ENCODE measurements at regions not wholly inside any gene's neighbourhood (a gene's known extent, or its start where the extent isn't known, plus 50 kb on each side); places are given as distances from the start of the nearest gene placed in this dataset.

DNA sequence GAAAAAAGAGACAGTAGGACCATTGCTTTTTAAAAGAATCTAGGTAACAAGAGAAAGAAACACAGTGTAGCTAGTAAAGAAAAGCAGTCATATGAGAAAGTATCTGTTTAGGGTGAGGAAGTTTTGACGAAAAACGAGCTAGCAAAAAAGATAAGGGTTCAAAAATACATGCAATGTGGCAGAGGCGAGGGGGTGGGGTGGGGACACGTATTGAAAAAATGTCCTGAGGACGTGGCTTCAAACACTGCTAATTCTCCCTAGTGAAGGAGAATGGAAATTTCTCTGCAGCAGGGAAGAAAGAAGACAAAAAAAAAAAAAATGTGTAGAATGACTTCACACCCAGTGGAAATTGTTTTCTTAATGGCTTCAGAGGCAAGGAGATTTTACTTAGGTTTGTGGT, 856.4 kb upstream of the INTU start:
- Histone ChIP-seq H3K27ac (no peak overlapping the region), H3K4me1 (no peaks in the 10 kb centered on the region), H3K9me3 (no peaks in the 10 kb centered on the region), H3K4me3 (no peak overlapping the region), H3K27me3 (ENCODE audit: insufficient read depth in 3 of 3, low read length in 2 of 3) (no peaks in the 10 kb centered on the region), H3K36me3 (ENCODE audit: insufficient read depth in 1 of 2, low read depth in 1 of 2) (no peaks in the 10 kb centered on the region)
- ATAC-seq (no peak), DNase-seq (no peak)
- intact Hi-C loops (cut with DNase I) = no loop called here
- WGBS, 3 donors = 59 to 83% (median 72%) methylated on average over 5 of the region's 5 CpGs
- TF ChIP-seq, protein P1, sequence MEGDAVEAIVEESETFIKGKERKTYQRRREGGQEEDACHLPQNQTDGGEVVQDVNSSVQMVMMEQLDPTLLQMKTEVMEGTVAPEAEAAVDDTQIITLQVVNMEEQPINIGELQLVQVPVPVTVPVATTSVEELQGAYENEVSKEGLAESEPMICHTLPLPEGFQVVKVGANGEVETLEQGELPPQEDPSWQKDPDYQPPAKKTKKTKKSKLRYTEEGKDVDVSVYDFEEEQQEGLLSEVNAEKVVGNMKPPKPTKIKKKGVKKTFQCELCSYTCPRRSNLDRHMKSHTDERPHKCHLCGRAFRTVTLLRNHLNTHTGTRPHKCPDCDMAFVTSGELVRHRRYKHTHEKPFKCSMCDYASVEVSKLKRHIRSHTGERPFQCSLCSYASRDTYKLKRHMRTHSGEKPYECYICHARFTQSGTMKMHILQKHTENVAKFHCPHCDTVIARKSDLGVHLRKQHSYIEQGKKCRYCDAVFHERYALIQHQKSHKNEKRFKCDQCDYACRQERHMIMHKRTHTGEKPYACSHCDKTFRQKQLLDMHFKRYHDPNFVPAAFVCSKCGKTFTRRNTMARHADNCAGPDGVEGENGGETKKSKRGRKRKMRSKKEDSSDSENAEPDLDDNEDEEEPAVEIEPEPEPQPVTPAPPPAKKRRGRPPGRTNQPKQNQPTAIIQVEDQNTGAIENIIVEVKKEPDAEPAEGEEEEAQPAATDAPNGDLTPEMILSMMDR (IDR thresholded peaks at IDR 0.05) = no peak

DNA sequence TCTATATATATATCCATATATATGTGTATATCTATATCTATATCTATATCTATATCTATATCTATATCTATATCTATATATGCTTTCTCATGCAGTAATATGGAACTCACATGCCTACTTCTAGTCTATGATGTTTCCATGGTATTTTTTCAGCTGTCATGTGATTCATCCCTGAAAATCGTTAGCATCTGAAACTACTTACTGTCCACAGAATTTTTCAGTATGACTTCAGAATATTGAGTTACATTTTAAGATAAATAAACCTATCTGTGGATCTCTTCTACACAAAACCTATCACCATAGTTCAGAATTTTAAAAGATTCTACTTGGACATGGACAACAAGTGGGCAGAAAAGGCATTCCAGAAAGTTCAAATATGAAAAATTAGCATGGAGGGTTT, 855.1 kb upstream of the INTU start:
- Histone ChIP-seq H3K9me3 (no peaks in the 10 kb centered on the region), H3K4me3 (no peak overlapping the region), H3K4me1 (no peaks in the 10 kb centered on the region), H3K36me3 (ENCODE audit: insufficient read depth in 1 of 2, low read depth in 1 of 2) (no peaks in the 10 kb centered on the region), H3K27ac (no peak overlapping the region), H3K27me3 (ENCODE audit: insufficient read depth in 3 of 3, low read length in 2 of 3) (no peaks in the 10 kb centered on the region)
- DNase-seq (no peak), ATAC-seq (no peak)
- TF ChIP-seq, protein P1 (IDR thresholded peaks at IDR 0.05) = no peak
- WGBS, 3 donors = 30 to 51% (median 46%) methylated on average over 1 of the region's 1 CpG
- intact Hi-C loops (cut with DNase I) = no loop called here

DNA sequence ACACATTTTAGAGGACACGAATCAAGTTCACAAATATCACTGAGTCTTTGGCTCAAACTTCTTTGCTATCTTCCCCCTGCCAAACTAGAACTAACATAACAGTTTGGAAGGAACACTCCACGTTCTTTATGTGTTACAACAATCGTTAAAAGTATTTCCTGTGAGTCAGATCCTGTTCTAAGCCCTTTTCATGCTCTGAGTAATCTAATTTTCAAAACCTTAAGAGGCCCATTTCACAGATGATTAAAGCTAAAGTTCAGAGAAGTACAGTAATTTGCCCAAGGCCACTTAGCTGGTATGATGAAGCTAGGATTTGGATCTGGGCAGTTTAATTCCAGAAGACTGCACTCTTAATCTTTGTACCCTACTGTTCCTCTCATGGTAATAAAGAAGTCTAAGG, 854.4 kb upstream of the INTU start:
- no peaks in the 10 kb centered on the region for H3K9me3 ChIP-seq
- DNase-seq = no peak
- no peaks in the 10 kb centered on the region for H3K36me3 ChIP-seq (ENCODE audit: insufficient read depth in 1 of 2, low read depth in 1 of 2)
- intact Hi-C loops (cut with DNase I) = no loop called here
- no peak overlapping the region for H3K27ac ChIP-seq
- 15 to 26% (median 16%) methylated on average over 3 of the region's 3 CpGs for WGBS, 3 donors
- no peaks in the 10 kb centered on the region for H3K27me3 ChIP-seq (ENCODE audit: insufficient read depth in 3 of 3, low read length in 2 of 3)
- no peak overlapping the region for H3K4me3 ChIP-seq
- TF ChIP-seq, protein P1 (IDR thresholded peaks at IDR 0.05) = no peak
- no peak for ATAC-seq
- H3K4me1 ChIP-seq = no peaks in the 10 kb centered on the region

DNA sequence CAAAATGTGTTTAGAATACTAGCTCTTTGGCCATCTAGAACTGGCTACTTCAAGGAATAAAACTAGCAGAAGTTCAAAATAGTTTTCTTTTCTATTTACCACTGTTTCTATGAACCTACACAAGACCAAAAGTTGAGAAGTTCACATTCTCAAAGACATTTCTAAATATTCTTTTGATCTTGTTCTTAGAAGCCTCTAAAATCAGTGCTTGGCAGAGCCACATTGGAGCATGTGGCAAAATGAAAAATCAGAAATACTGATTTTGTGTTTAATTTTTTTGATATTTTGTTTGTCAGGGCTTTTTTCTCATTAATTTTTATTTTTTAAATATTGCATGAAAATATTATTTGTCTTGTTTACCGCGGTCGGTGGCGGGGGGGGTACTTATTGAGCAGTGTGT, 853.8 kb upstream of the INTU start:
- TF ChIP-seq, protein P1 (IDR thresholded peaks at IDR 0.05) = no peak
- Histone ChIP-seq H3K4me3 (no peak overlapping the region), H3K36me3 (ENCODE audit: insufficient read depth in 1 of 2, low read depth in 1 of 2) (no peaks in the 10 kb centered on the region), H3K27me3 (ENCODE audit: insufficient read depth in 3 of 3, low read length in 2 of 3) (no peaks in the 10 kb centered on the region), H3K9me3 (no peaks in the 10 kb centered on the region), H3K27ac (no peak overlapping the region), H3K4me1 (no peaks in the 10 kb centered on the region)
- intact Hi-C loops (cut with DNase I) = no loop called here
- 93 to 97% (median 97%) methylated on average over 4 of the region's 4 CpGs for WGBS, 3 donors
- no peak for DNase-seq
- ATAC-seq = no peak

DNA sequence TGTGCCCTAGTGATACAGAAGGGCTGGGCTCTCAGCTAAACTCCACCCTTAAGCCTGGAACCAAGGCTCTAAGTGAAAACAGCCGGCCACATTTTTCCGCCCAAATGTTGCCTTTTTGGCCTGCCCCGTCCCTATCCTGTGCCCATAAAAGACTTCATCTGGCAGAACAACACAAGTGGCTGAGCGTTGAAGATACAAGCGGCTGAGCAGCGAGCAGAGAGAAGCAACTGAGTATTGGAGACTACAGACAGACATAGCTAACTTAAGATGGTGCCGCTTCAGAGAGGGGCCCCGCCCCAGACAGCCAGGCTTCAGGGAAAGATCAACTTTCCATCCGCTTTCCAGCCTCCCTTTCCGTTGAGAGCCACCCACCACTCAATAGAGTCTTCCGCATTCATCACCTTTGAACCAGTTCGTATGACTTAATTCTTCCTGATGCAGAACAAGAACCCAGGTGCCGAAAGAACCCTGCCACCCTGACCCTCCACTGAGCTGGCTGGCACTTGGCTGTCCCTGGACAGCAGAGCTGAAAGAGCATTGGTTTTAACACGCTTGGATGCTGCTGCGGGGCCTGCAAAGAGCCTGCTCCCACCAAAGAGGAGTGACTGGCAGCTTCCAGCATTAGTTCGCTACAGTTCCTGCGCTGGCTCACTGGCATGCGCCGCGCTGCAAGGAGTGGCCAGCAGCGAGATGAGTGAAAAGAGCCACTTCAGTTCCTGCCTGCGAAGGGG, 853.2 kb upstream of the INTU start:
- ATAC-seq (peak in 1 of 4 donors; percentile 49), DNase-seq (peak in 1 of 2 donors; percentile 39)
- no peak overlapping the region for H3K27ac ChIP-seq
- intact Hi-C loops (cut with DNase I) = no loop called here
- H3K4me3 ChIP-seq = peak overlapping the region; percentile 17
- TF ChIP-seq, protein P1 (IDR thresholded peaks at IDR 0.05) = no peak
- WGBS, 3 donors = 48 to 84% (median 63%) methylated on average over 22 of the region's 22 CpGs
- no peaks in the 10 kb centered on the region for H3K27me3 ChIP-seq (ENCODE audit: insufficient read depth in 3 of 3, low read length in 2 of 3)
- H3K36me3 ChIP-seq (ENCODE audit: insufficient read depth in 1 of 2, low read depth in 1 of 2) = no peaks in the 10 kb centered on the region
- no peaks in the 10 kb centered on the region for H3K9me3 ChIP-seq
- no peaks in the 10 kb centered on the region for H3K4me1 ChIP-seq

Measured in psoas muscle (tissue), 7 donors.